Astrocyte of the cerebellum (primary cell): ENCODE measurements at regions not wholly inside any gene's neighbourhood (a gene's known extent, or its start where the extent isn't known, plus 50 kb on each side); places are given as distances from the start of the nearest gene placed in this dataset.

Experiments used
- DNase-seq: peaks from one replicate; pipeline ENCODE4 v3.0.0-alpha.2; 2011; ENCODE audit warnings: low read depth
- H3K4me3 ChIP-seq: 2 replicates; pipeline ENCODE4 v1.5.1; 2011; ENCODE audit warnings: mild to moderate bottlenecking, low read depth, low read length, moderate library complexity
- CTCF ChIP-seq: IDR thresholded peaks from 2 replicates; pipeline ENCODE4 v1.5.1; 2012; ENCODE audit warnings: low read length, low read depth, moderate library complexity, mild to moderate bottlenecking; ENCODE audit errors: missing control alignments
- in situ Hi-C: cut with HindIII; loops from 2 replicates; pipeline ENCODE4 v1.10.0; 2017; ENCODE audit warnings: low sequenced_read_pairs

- no peak for TF ChIP-seq CTCF
- DNase-seq = no peak
- in situ Hi-C loops = no loop called here
- H3K4me3 ChIP-seq = no peak overlapping the region
Measured at GRCh38 chr11:28490773-28491382, 382.7 kb downstream of the METTL15 start.

- H3K4me3 ChIP-seq = no peak overlapping the region
- DNase-seq = no peak
- no peak for TF ChIP-seq CTCF
- in situ Hi-C loops = no loop called here
Measured at GRCh38 chr11:28488336-28488735, 380.1 kb downstream of the METTL15 start.

- in situ Hi-C loops = no loop called here
- DNase-seq = no peak
- H3K4me3 ChIP-seq = no peak overlapping the region
- no peak for TF ChIP-seq CTCF
Measured at GRCh38 chr11:28483072-28483867, 375.1 kb downstream of the METTL15 start.

DNA sequence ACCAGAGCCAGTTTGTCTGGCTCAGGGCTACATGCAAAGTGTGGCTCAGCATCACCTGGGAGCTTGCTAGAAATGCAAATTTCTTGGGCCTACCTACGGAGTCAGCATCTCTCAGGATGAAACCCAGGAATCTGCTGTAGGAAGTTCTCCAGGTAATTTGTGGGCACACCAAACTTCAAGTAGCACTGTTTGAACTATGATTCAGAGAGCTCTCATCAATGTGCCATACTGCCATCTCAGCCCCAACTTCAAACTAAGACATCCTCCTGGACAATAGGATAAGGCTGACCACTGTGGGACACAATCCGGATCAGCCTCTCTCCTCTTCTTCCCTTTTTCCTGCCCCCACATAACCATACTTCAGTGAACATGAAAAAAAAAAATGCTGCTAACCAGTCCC, 374.5 kb downstream of the METTL15 start:
- no peak for TF ChIP-seq CTCF
- DNase-seq = no peak
- H3K4me3 ChIP-seq = no peak overlapping the region
- in situ Hi-C loops = no loop called here

DNA sequence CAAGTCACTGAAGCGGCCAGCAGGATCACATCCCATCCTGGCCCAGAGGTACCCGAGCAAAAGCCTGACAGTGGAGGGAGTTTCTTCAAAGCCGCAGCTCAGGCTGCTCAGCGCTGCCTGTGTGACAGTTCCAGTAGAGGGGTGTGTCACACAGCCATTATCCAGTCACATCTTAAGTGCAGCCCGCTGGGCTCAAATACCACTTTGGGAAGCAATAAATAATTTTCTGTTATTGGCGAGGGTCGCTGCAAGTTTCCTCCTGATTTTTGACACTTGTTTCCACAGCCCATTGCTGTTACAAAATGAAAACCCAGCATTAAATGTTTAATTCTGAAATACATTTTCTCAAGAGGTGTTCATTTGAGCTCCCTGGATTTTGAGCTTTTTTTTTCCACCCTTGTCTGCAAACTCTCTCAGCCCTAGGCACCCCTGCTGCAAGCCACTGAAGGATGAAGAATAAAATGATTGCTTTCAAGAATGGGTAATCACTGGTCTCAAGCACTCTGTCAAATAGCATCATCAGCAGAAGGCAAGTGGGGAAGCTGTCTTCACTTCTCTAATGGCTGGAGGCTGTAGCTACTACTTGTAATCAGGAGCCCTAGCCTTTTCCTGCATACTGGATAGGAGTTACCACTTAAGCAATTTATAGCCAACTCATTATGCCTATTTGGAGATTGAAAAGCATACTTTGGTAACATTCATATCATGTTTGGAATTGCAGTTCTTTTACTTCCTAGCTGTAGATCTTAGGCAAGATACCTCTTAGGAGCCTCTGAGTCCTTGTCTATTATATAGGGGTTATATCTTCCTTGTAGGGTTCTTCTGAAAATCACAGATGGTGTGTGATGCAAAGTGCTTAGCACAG, 373.7 kb downstream of the METTL15 start:
- H3K4me3 ChIP-seq = no peak overlapping the region
- in situ Hi-C loops = no loop called here
- no peak for DNase-seq
- no peak for TF ChIP-seq CTCF

DNA sequence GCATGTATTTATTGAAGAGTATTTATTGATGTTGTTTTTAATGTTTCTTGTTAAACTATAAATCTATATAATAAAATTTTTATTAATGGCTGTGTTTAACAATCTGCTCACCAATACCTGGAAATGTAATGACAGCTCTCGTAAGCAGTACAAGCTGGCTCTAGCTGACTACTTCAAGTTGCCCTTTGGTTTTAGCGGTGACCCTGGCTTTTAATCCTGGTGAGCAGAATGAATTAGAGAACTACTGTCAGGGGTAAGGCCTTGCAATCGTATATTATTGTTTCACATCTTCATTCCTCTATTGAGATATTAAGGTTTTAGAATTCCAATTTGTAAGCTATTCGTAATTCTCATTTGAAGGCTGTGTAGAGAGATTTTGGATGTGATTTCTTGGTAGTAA, 372.2 kb downstream of the METTL15 start:
- H3K4me3 ChIP-seq = no peak overlapping the region
- TF ChIP-seq CTCF = no peak
- in situ Hi-C loops = no loop called here
- no peak for DNase-seq
